LoVo (cell line): ENCODE measurements at regions not wholly inside any gene's neighbourhood (a gene's known extent, or its start where the extent isn't known, plus 50 kb on each side); places are given as distances from the start of the nearest gene placed in this dataset.
"Not testable (repeated sequence)": the region's sequence is repeated elsewhere in the genome, so short reads cannot be mapped to it uniquely, and the experiment has no call there.

ENCODE experiments used
- DNase-seq: peaks from one replicate; pipeline ENCODE4 v3.0.0-alpha.2; 2016; ENCODE audit warnings: low spot score

DNA sequence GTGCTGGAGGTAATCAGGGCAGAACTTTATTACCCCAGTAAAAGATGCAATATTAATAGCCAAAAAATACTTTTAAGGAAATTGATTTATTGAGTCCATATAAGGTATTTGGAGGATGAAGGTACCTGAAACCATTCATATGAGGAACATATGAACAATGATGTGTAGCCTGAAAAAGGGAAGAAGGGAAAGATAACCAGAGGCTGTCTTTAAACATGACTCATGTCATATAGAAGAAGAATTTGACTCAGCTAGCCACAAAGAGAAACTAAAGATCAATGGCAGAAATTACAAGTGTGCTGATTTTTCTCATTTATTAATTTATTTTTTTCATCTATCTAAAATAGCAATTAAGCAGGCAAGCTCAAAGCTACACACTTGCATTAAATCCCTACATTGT, 136.2 kb upstream of the DUSP10 start:
- no peak for DNase-seq

DNA sequence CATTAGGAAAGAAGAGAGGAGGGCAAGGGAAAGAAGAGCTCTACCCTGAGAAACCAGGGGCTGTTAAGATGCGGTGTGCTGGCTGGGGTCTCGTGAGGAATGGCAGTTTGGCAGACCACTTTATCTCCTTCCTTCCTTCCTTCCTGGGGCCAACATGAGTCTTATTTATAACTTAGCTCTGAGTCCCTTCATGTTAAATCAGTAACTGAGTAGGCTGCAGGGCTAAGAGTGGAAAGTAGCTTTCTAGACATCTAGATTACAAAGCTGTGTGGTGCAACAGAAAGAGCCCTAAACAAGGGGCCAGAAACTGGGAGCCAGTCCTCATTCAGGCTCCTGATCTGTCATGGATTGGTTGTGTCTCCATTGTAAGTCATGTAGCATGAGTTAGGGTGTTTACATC, 135.4 kb upstream of the DUSP10 start:
- no peak for DNase-seq

DNA sequence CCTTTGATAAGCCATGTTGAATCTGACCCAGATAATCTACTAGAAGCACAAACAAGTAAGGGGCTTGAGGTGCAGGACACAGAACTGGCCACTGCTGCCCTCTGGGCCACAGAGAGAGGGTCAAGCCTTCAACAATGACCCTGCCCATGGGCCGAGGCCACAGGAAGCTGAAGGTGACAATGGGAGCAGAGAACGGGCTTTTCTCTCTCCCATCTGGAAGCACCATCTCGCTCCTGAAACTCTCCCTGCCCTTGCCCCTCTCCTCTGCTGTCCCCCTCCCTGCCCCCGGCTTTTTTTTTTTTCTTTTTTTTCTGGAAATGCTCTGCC, 133.1 kb upstream of the DUSP10 start:
- DNase-seq = no peak

DNA sequence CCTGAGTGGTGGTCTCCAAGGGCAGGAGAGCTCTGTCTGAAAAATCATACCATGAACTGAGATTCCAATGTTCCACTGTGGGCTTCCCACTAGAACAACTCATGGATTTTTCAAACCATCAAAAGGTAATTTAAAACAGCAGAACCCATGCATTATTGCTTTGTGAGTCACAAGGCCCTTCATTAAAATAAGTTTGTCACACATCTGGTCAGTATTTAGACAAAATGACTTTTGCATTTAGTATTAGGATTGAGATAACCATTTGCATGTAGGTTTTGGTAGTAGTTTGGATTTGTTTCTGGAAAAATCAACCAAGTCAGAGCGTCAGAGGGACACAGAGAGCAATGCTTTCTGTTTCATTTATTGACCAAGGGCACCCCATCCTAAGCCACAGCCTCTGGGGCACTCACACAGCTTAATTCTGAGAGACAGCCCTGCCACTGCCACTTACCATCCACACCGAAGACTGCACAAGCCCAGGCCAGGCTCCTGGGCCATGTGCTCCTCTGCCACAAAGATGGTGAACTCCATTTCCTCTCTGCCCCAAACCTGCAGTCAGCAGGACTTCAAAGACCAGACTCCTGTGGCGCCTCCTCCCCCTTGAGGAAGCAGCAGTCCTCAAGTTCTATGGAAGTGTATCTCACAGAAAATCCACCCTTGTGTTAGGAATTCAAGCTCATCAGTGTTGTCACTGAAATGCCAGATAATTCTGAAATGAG, 132.6 kb upstream of the DUSP10 start:
- DNase-seq = no peak

DNA sequence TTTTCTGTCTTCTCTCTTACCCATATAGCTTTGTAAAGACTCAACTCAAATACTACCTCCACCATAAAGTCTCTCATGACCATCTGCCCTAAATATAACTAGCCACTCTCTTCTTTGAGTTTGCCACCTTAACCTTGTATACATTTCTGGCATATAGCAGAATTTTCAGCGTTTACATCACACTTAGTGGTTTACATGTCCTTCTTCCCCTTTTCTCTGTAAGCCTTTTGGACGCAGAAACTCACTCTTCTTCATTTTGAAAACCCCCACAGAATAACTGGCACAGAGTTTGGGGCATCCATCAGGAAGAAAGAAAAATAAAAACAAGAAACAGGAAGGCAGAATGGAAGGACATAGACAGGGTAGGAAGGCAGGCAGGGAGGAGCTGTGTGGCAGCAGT, 131.8 kb upstream of the DUSP10 start:
- DNase-seq = no peak

DNA sequence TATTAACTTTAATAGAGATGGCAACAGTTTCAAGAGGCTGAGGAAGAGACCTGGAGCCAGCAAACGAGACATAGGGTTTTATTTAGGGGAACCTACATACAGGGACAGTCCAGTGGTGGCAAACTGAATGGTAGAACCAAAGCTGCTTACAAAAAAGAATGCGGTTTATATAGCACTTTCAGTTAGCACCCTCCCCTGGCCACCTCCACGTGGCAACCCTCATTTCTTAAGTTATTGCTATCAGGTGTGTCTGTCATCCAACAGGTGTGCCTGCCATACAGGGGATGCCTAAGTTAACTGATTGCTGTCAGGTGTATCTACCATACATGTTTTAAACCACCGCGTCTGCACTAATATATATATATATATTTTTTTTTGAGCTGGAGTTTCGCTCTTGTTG, 129.2 kb upstream of the DUSP10 start:
- no peak for DNase-seq

DNA sequence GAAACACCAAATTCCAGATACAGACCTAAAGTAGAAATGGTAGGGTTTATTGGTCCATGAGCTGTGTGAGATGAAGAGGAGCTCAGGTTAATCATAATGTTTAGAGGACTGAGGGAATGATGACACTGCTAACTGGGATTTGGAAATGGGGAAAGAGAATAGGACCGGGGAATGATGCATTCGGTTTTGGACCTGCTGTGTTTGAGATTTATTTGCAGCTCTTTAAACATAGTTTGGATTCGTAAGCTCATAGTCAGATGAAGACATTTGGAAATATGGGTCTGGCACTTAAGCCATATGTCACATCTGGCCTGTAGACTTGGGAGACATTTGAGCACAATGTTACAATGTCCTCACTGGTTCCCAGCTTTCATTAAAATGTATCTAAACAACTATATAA, 127.9 kb upstream of the DUSP10 start:
- DNase-seq = no peak

DNA sequence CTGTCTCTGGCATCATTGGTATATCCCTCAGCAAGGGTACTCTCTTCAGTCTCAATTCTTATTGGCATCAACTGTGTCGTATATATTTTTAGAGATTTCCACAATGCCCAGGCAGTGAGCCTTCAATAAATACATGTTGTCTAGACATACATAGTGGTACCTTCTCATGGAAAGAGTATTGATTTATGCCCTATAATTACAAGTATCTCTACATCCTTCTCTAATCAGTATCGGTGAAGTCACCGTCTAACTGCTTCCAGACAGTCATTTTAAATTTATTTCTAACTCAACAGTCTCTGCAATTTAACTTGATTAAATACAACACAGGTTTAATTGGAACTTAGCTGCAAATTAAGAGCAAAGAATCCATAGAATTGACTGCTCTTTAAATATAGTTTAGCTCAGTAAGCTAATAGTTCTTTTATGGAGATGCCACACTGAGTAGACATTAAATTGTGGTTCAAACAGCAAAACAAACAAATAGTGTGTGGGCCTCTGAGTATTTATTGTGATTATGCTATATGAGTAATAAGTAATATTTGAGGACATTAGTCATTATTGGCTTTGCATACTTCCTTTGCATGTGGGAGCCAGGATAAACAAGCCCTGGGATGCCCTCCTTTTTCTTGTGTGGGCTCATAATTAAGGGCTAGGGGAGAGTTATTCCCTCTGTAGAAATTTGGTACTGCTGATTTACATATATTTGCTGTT, 126.9 kb upstream of the DUSP10 start:
- DNase-seq = no peak

DNA sequence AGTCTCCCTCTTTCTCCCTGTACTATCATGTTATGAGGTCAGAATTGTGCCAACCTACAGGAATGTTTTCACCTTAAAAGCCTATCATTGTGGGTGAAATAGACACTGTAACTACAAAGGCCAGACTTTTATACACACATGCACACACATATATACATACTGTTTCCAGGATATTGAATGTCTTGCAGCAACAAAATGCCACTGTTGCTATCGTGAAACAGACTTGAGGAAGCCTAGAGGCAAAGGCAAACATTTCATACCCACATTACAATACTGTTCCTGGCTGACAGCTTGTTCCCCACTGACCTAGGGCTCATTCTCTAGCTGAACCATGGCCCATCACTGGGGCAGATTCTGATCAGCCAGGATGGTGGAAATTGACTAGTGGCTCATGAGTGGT, 125.1 kb upstream of the DUSP10 start:
- DNase-seq = no peak

DNA sequence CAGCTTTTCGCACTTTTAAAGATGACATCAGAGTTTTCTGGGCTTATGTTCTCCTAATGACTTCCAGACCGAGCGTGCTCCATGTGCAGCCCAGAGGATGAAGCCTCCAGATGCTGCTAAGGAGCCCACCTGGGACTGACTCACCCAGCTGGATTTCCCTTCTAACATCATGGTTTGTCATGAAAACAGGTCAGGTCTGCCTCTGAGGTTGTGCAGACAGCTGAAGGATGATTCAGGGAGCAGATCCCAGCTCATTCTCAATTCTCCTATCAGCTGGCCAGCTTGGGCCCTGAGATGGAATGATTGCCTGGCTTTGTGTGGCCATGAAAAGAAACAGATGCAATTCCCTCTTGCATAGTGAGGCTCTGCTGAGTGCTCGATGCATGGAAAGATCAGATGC, 123.9 kb upstream of the DUSP10 start:
- DNase-seq = no peak

DNA sequence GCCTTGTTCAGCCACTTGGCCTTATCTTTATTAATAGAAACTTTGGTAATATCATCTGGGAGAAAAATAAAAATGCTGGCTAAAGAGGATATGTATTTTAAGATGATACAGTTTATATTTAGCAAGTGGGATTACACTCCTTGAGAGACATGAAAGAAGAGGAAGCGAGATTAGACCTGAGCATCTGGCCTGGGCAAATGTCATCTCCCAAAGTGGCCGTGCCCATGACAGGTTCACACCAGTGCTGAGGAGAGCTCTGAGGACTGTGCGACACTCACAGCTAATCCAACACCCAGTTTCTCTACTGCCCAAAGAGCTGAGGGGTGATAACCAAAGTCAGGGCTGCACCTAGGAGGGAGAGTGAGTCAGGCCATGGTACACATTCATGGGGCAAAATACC, 121.7 kb upstream of the DUSP10 start:
- no peak for DNase-seq

DNA sequence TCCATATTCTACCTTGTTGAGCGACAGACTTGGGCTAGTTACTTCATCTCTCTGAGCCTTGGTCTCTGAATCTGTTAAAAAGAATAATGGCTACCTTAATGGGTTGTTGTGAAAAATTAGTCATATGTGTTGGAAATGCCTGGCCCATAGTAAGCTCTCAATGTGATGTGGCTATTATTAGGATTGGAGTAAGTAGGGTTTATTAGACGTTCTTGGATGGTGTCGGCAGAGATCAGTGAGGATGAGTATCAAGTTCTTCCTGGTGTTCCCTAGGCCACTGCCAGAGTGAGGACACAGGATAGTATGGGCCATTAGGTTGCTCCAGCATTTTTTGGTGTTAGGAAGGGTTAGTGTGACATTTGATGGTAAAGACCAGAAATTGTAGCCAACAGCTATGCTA, 121.1 kb upstream of the DUSP10 start:
- DNase-seq = no peak

DNA sequence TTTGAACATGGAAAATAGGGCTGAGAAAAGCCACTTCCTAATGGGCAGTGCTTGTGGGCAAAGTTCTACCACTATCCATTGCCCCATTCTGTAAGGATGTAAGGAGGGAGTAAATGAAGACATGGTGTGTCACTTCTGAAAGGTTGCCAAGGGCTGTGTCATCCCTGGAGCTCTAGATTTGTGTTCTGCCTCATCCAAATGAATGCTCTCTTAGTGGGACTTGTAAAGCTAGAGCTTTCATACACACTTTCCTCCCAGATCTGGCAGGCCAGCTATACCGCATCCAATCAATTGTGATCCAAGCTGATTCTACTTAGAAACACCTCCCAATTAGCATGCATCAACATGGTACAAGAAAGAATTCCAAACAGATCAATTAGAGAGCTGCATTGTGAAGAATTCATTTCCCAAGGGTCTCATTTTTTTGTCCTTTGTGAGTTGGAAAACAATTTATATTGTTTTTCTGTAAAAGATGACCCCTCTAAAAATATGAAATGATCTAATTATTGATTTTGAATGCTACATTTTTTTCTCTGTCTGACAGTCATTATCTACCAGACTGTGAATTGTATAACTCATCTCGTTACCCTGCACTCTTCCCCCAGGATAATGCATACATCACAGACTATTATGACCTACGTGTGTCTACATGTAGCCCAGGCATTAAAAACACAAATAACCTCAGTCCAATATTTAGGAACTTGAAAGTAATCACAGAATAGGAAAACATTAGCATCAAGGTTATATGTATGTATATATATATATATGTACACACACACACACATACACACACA, 117.1 kb upstream of the DUSP10 start:
- DNase-seq = peak; percentile 12

DNA sequence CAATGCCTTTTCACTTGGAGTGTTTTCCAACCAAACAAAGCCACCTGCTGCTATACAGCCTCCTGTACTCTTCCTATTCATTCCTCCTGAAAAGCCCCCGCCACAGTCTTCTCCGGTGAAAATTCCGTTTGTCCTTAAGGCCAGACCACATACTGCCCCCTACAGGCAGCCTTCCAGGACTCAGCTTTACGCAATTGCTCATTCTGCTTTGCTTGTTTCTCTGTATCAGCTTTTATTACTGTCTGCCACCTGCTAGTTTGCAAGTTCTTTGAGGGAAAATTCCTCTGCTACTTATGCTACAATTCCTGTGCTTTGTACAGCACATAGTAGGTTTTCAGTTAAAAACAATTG, 115.2 kb upstream of the DUSP10 start:
- DNase-seq = not testable (repeated sequence)

DNA sequence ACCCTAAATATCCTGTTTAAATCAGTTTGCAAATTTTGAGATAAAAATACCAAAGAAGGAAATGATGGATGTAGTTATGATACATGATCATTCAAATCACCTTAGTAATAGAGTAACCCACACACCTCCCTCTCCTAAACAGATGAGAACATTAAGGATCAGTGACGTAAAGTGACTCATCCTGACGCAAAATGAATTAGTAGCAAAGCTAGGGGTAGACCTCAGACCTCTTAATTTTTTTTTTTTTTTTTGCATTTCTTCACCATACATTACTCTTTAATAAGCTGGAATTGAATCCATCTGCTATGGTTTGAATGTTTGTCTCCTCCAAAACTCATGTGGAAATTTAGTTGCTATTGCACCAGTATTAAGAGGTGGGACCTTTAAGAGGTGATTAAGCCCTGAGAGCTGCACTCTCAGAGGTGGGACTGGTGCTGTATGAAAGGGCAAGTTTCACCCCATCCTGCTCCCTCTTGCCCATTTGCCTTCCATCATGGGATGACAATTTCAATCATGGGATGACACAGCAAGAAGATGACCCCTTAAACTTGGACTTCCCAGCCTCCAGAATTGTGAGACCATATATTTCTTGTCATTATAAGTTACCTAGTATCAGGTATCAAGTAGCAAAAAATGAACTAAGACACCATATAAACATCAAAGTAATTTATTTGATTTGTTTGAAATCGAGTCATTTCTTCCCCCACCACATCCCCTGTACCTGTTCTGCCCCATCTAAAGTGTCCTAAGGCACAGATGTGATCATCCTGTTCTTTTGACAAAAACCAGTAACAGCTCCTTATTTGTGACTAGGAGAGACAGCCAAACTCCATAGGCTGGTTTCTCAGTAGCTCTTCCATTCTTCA, 114.6 kb upstream of the DUSP10 start:
- DNase-seq = no peak

DNA sequence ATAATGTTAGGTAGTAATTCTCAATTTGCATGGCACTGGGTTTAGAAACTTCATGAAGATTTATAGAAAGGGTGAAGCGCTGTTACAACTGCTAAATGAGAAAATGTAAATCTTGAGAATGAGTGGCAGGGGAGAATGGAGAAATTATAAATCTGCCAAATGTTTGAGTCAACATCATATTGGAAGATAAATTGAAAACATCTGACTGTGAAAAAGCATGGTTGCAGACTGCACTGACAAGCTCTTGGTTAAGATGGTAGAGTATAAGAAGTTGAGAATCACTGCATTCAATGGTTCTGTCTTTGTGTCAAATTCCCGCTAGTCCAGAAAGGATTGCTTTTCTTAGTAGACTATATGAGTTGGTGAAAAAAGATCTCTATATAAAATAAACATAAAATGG, 113.3 kb upstream of the DUSP10 start:
- DNase-seq = no peak

DNA sequence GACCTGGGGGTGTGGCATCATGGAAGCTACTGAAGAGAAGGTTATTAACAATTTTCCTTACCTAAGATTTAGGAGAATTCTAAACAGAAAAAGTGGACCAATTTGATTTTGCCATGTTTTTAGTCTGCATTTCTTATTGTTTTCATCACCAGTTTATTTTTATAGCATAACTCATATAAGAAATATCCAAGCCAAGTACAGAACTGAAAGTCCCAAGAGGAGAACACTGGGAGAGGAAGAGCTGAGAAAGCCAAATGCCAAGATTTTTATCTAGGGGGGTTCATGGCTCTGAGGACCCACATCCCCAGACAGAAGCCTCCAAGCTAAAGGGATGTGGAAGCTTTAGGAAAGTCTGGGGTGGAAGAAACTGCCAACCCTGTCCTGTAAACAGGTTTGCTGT, 109.4 kb upstream of the DUSP10 start:
- no peak for DNase-seq

DNA sequence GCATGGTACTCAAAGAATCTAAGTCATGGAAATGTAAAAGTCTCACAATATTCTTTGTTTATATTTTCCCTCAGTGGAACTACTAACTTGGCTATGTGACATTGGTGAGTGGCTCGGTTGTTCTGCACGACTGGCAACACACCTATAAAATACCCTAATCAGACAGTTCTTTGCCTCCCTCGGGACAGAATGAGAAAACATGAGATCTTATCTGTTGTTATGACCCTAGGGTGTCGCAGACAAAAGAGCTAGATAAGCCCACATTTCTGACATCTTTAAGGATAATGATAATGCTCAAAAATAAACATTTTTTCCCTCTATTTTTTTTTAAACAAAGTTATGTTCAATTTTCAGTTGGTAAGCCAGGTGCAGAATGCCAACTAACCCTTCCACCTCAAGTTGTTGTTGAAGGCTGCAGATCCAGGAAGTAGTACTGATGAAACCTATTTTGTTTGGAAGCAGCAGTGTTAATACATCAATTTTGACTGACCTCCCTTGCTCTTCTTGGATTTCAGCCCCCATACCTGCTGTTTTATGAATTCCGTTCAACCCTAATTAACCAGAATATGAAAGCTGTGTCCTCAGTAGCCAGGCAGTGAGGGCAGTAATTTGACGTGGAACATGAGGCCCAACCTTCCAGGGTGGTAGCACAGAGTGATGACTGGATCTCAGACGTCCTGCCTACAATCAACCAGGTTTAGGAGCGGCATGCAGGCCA, 108.7 kb upstream of the DUSP10 start:
- DNase-seq = no peak

DNA sequence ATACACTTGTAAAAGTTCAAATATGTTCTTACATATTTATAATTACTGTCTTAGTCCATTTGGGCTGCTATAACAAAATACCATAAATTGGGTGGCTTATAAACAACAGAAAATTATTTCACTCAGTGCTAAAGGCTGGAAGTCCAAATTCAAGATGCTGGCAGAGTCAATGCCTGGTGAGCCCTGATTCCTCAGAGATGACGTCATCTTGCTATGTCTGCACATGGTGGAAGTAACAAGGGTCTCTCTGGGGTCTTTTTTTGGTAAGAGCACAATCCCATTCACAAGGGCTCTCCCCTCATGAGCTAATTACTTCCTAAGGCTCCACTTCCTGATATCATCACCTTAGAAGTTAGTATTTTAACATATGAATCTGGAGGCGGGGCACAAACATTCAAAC, 108.0 kb upstream of the DUSP10 start:
- DNase-seq = no peak

DNA sequence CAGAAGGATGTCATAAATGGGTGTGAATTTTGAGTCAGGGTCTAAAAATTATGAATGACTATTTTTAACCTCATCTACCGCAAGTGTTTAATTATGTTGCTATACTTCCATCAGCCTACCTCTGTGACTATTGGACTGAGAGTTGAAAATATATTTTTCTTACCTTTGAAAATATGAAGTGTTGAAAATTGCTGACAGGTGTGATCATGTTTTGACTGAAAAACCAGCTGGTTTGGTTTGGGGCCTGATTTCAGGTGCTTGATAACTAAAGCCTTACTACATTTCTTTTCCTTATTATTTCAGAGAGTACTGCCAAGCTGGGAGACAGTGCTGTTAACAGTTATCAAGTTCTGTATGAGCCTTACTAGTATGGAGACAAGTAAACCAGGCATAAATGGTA, 107.2 kb upstream of the DUSP10 start:
- no peak for DNase-seq

DNA sequence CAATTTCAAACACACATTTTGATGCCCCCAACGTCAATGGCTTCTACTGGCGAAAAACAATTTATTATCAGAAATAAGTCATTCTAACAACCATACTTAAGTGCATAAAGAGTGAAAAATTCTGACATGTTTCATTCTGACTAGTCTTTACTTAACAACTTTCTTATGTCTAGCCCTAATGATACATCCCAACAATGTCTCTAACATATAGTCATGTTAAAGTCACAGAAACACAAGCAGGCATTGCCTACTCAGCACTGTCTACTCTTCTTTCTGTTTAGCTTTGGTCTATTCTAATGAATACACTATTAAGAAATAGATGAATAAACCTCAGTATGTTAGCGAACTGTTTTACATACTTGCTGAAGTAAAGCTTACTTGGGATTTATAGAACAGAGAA, 105.8 kb upstream of the DUSP10 start:
- no peak for DNase-seq
